Heart left ventricle (tissue), 16 donors: ENCODE measurements at regions not wholly inside any gene's neighbourhood (a gene's known extent, or its start where the extent isn't known, plus 50 kb on each side); places are given as distances from the start of the nearest gene placed in this dataset.
A peak's percentile ranks its signal among the peaks of the same experiment; 100 is the strongest.

Source experiments
- ATAC-seq, 4 donors: fragments of 200-7000 bp; cut with Tn5 transposase; one replicate each; pipeline ENCODE4 v1.9.1; 2020 to 2022; ENCODE audit warnings: moderate library complexity in 4 of 4, mild to moderate bottlenecking in 3 of 4, moderate number of reproducible peaks in 1 of 4
- DNase-seq, 5 donors: peaks; one replicate each; pipeline ENCODE4 v3.0.0-alpha.2; 2020
- H3K27ac ChIP-seq, 12 donors: fragments of 200-600 bp; sonication (generic) in 4 of 12; one replicate each; pipeline versions ENCODE4 v1.5.0 to v1.8.0; 2016 to 2022; ENCODE audit warnings: mild to moderate bottlenecking in 2 of 12
- H3K27me3 ChIP-seq, 9 donors: fragments of 200-600 bp; sonication (generic) in 2 of 9; one replicate each; pipeline versions ENCODE4 v1.5.1 to v1.8.0; 2016 to 2022; ENCODE audit warnings: mild to moderate bottlenecking in 3 of 9
- H3K36me3 ChIP-seq, 9 donors: fragments of 200-600 bp; sonication (generic) in 2 of 9; one replicate each; pipeline versions ENCODE4 v1.5.0 to v1.8.0; 2018 to 2022; ENCODE audit warnings: mild to moderate bottlenecking in 2 of 9
- H3K4me1 ChIP-seq, 12 donors: fragments of 200-600 bp; sonication (generic) in 4 of 12; one replicate each; pipeline versions ENCODE4 v1.5.0 to v1.8.0; 2016 to 2022; ENCODE audit warnings: mild to moderate bottlenecking in 3 of 12
- H3K4me3 ChIP-seq, 12 donors: fragments of 200-600 bp; sonication (generic) in 4 of 12; one replicate each; pipeline versions ENCODE4 v1.5.0 to v1.8.0; 2017 to 2022; ENCODE audit warnings: mild to moderate bottlenecking in 9 of 12, moderate library complexity in 4 of 12
- H3K9me3 ChIP-seq, 12 donors: fragments of 200-600 bp; sonication (generic) in 4 of 12; one replicate each; pipeline versions ENCODE4 v1.5.0 to v1.8.0; 2016 to 2022; ENCODE audit warnings: mild to moderate bottlenecking in 1 of 12
- POLR2A ChIP-seq, 2 donors: fragments of 450-650 bp; IDR thresholded peaks; one replicate each; pipeline ENCODE4 v1.6.1; 2017; ENCODE audit warnings: antibody characterized with exemption in 2 of 2, mild to moderate bottlenecking in 2 of 2, moderate library complexity in 2 of 2
- WGBS, 4 donors: extraction: QIAGEN DNeasy Blood & Tissue Kit in 2 of 4; methylation state at CpG; one replicate each; pipeline versions ENCODE4 v1.1.5 to v1.1.7; 2013 to 2018; 5-methylcytosine and 5-hydroxymethylcytosine counted together
- intact Hi-C, 10 donors: fragments of 100-400 bp; cut with DNase I; formaldehyde crosslinking; loops; one replicate each; pipeline versions ENCODE4 v1.11.1 to v1.14.2; 2022
- TF ChIP-seq, protein P1 (sequence below), 12 donors: fragments of 200-600 bp; sonication (generic) in 4 of 12; IDR thresholded peaks; one replicate each; pipeline versions ENCODE4 v1.5.0 to v1.8.0; 2018 to 2022; ENCODE audit warnings: antibody characterized with exemption in 12 of 12, mild to moderate bottlenecking in 5 of 12
- donor health status: ischemic (EF 13 %, LVEDD 7.1; RV severe dilation, severe dysfunction).
- donor health status: healthy with polysubstance abuse.
- donor health status: DM: no; HTN: yes; CAD: no.
- donor health status: DM: no; HTN: no; CAD: no.
- donor health status: ischemic (EF 25% LVEDD 6.9; RV normal size, moderate dysfunction).
- donor health status: ischemic (EF 25% LVEDD 5.7; RV mildly dilated, moderate dysfunction).
- donor health status: healthy.
- donor health status: DM: yes; HTN: yes; CAD: no.
- donor health status: ischemic (EF 35%, LVEDD 5.7; RV mildly dilated, moderate dysfunction).
- donor health status: nonischemic (EF 11% LVEDD 7.7; RV severe dilation, severe dysfunction).
- donor health status: DM: yes; HTN: yes; CAD: no.
- donor health status: PGD.
- donor health status: ischemic (EF 29% LVEDD 5.4; RV normal size, mild dysfunction).
- donor health status: nonischemic (EF 23%, LVEDD 6.1; RV moderate dilation, normal function).

DNA sequence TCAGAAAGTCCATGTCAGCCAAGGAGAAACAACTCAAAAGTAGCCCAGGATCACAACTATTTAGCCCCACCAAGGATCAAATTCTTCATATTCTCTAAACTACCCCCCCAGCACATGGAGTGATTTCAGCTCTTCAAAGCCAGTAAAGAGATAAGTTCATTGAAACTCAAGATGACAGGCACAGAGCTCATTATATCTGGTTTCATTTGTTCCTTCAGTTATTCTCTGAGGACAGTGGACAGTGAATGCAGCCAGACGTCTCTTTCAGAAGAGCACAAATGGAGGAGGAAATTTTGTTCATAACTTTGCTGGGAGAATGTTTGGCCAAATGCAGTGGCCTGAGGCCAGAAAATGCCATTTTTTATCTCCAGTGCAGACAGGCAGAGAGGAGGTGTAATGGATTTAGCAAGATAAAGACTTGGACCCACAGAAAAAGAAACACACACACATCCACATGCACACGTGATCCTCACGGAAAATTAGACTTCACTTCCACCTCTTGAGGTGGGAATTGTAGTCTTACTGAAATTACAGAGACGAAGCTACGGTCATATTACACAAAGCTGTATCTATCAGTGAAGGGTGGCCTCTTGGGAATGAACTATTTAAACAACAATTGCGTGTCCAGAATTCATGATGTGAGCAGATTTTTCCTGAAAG lies 64.6 kb downstream of the HES1 start:
- DNase-seq (no peak), ATAC-seq (no peak)
- WGBS, 4 donors: 46 to 66% (median 55%) methylated on average over 6 of the region's 6 CpGs
- Histone ChIP-seq H3K27me3 (peaks cover 0 to 31% (median 16%) of the 10 kb centered on the region in 9 donors), H3K4me3 (no peak overlapping the region), H3K9me3 (no peaks in the 10 kb centered on the region), H3K27ac (no peak overlapping the region), H3K4me1 (peaks cover 0 to 22% (median 3%) of the 10 kb centered on the region in 12 donors), H3K36me3 (no peaks in the 10 kb centered on the region)
- intact Hi-C loops: no loop called here
- no peak for TF ChIP-seq POLR2A (IDR thresholded peaks at IDR 0.05)
- TF ChIP-seq, protein P1, sequence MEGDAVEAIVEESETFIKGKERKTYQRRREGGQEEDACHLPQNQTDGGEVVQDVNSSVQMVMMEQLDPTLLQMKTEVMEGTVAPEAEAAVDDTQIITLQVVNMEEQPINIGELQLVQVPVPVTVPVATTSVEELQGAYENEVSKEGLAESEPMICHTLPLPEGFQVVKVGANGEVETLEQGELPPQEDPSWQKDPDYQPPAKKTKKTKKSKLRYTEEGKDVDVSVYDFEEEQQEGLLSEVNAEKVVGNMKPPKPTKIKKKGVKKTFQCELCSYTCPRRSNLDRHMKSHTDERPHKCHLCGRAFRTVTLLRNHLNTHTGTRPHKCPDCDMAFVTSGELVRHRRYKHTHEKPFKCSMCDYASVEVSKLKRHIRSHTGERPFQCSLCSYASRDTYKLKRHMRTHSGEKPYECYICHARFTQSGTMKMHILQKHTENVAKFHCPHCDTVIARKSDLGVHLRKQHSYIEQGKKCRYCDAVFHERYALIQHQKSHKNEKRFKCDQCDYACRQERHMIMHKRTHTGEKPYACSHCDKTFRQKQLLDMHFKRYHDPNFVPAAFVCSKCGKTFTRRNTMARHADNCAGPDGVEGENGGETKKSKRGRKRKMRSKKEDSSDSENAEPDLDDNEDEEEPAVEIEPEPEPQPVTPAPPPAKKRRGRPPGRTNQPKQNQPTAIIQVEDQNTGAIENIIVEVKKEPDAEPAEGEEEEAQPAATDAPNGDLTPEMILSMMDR (IDR thresholded peaks at IDR 0.05): no peak

DNA sequence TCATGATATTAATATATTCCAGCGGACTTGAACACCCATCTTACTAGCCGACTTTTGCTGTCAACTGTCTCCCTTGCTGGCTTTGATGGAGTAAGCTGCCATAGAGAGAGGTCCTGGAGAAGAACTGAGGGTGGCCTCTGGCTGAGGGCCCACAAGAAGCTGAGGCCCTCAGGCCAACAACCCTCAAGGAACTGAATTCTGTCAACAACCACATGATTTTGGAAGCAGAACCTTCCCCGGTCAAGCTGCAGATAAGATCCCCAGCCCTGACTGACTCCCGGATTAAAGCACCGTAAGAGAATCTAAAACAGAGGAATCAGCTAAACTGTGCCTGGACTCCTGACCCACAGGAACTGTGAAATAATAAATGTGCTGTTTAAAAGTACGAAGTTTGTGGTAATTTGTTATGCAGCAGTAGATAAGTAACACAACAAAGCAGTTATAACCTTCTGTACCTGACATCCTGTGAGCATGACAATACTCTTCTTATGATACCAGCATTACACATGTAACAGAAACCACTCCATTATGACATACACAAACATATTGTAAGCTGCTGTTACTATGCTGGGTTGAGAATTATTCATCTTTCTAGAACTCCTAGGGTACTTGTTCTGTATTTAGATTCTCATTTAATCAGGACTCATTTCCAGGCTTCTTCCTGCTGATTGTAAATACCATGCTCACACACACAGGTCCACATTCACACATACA lies 66.2 kb downstream of the HES1 start:
- intact Hi-C loops: no loop called here
- 87 to 97% (median 92%) methylated on average over 6 of the region's 6 CpGs for WGBS, 4 donors
- ATAC-seq: no peak

DNA sequence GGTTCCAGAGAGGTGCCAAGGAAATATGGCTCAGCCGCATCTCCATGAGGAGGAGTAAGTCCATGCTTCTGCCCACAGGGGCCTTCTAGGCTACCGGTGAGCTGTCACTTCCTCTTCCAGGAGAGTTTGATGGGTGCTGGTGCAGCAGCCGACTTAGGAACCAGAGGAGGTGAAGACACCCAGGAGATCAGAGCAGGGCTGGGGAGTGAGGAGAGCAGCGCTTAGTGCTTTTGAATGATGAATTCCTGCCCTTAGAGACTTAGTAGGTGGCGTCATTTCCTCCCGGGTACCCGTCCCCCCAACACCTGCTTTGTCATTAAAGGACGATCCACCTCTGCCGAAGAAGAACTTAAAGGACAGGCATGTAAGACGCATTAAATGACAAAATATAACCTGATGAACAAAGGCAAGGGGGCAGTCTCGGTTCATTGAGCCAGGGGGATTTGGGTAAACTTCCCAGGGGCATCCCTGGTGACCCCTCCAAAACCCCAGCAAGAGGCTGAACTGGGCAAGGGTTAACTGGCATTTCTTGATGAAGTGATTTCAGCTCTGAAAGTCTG lies 67.6 kb downstream of the HES1 start:
- intact Hi-C loops: no loop called here
- H3K27me3 ChIP-seq: peaks cover 0 to 36% (median 16%) of the 10 kb centered on the region in 9 donors
- H3K4me1 ChIP-seq: peaks cover 0 to 22% (median 4%) of the 10 kb centered on the region in 12 donors
- no peak overlapping the region for H3K27ac ChIP-seq
- ATAC-seq: no peak
- no peaks in the 10 kb centered on the region for H3K9me3 ChIP-seq
- H3K36me3 ChIP-seq: no peaks in the 10 kb centered on the region
- H3K4me3 ChIP-seq: peak overlapping the region in 9 of 12 donors; percentile 13 to 51 (median 32)
- no peak for DNase-seq
- WGBS, 4 donors: 68 to 80% (median 71%) methylated on average over 11 of the region's 11 CpGs
- TF ChIP-seq, protein P1 (IDR thresholded peaks at IDR 0.05): no peak
- TF ChIP-seq POLR2A (IDR thresholded peaks at IDR 0.05): no peak

More for the DNA sequence above, 66.2 kb downstream of the HES1 start:
- Histone ChIP-seq H3K27ac (no peak overlapping the region), H3K4me1 (peaks cover 0 to 22% (median 4%) of the 10 kb centered on the region in 12 donors), H3K36me3 (no peaks in the 10 kb centered on the region), H3K9me3 (no peaks in the 10 kb centered on the region), H3K27me3 (peaks cover 0 to 34% (median 16%) of the 10 kb centered on the region in 9 donors), H3K4me3 (no peak overlapping the region)
- TF ChIP-seq, protein P1 (IDR thresholded peaks at IDR 0.05): no peak
- no peak for TF ChIP-seq POLR2A (IDR thresholded peaks at IDR 0.05)
- no peak for DNase-seq
